HG02938 (cell line): ENCODE measurements at regions not wholly inside any gene's neighbourhood (a gene's known extent, or its start where the extent isn't known, plus 50 kb on each side); places are given as distances from the start of the nearest gene placed in this dataset.

Experiments used
- ATAC-seq: cut with Tn5 transposase; IDR thresholded peaks from one replicate; pipeline ENCODE4 v1.9.1; 2021; ENCODE audit warnings: mild to moderate bottlenecking, moderate library complexity; ENCODE audit not compliant: unreplicated experiment

GRCh38 chr3:168422843-168423242, 327.1 kb upstream of the GOLIM4 start:
- ATAC-seq = no peak

- no peak for ATAC-seq
Observed at GRCh38 chr3:168419091-168419490, 323.4 kb upstream of the GOLIM4 start.

GRCh38 chr3:168417016-168417415, 321.3 kb upstream of the GOLIM4 start:
- ATAC-seq = no peak

GRCh38 chr3:168416446-168416845, 320.7 kb upstream of the GOLIM4 start:
- no peak for ATAC-seq

DNA sequence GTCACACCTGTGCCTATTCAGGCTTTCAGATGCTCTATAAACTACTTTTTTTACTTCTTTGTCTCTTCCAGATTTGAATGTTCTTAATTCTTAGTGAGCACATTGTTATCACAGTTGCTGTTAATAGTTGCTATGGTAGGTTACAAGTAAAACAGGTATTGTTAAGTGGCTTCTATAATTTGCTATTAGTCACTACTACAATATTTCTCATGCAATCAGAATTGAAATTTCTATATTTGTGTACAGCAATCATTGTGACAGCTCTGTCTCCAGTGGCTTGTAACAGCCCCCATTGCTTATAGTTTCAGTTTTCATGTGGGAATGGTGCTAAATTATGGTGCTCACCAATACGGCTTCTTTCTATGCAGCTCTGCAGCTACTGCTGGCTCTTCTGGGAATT, 318.4 kb upstream of the GOLIM4 start:
- ATAC-seq = no peak

DNA sequence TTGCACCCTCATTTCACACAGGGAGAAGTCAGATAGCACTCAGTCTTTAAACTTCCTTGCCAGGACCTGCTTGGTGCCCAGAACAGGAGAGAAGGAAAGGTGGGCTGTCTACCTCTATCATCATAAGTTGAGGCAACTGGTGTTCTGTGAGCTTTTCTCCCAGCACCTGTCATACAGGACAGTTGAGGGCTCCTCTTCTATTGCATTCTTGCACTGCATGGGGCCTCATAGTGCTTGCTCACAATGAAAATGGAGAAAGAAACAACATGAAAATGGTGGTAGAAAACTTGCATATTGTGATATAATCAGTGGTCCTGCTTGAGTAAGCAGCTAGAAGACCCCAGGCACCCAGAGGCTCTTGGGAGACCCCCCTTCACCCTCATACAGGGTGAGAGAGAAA, 311.7 kb upstream of the GOLIM4 start:
- ATAC-seq = no peak

DNA sequence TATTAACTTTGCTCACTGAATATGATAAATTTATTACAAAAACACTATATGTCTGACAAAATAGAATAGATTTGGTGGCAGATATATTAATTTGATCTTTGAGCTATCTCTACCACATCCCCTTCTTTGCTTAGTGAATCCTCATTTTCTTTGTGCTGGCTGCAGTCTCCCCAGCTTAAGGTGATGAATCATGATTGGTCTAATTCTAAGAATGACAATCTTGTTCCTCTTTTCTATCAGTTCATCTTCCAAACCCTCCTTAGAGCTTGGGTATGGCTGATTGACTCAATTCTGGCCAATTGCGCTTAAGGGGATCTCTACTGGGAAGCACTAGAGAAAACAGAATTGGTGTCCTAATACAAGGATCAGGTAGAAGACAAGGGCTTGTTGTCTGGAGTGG, 309.6 kb upstream of the GOLIM4 start:
- no peak for ATAC-seq

- ATAC-seq = no peak
Observed at GRCh38 chr3:168398371-168399025, 302.8 kb upstream of the GOLIM4 start.

GRCh38 chr3:168396861-168397260, 301.1 kb upstream of the GOLIM4 start:
- ATAC-seq = no peak

GRCh38 chr3:168395551-168395950, 299.8 kb upstream of the GOLIM4 start:
- ATAC-seq = no peak

DNA sequence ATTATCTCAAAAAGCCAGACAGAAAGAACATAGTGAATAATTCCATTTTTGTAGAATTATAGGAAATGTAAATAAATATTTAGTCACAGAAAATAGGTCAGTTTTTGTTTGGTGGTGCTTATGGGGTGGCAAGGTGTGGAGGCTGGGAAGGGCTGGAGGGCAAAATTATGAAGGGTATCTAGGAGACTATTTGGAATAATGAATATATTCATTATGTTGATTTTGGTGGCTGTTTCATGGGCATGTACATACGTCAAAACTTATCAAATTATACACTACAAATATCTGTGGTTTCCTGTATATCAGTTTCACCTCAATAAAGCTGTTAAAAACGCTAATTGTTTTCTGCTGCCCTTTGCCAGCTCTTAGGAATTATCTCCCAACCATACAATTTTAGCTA, 298.7 kb upstream of the GOLIM4 start:
- no peak for ATAC-seq

DNA sequence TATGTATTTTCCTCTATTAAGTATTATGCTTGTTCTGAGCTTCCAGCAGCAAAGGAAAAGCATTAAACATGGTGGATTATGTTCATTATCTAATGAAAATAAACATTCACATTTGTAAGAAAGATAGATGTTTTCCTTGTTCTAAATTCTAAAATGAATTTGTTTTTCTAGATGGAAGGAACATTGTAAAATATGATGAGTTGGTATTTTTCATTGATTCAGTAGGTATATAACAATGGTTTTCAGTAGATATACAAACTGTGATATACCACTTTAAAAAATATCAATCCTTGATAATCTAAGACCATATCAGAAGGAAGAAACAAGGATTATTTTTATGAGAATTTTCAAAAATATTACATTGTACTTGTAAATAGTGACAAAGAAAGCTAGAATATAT, 290.6 kb upstream of the GOLIM4 start:
- no peak for ATAC-seq

DNA sequence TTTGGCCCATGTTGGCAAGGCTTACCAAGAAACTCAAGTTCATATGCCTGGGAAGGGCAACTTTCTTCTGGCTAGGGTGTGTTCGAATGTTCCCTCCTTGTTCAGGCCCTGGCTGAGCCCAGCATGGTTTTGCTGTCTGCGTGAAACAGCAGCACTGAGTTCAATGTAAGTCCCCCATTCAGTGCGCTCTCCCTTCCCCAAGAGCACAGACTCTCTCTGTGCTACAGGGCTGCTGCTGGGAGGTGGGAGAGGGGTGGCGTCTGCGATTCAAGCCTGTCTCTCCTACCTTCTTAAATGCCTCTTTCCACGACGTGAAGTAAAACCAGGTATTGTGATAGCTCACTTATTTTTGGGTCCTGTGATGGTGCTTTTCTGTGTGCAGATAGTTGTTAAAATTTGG, 289.3 kb upstream of the GOLIM4 start:
- no peak for ATAC-seq

DNA sequence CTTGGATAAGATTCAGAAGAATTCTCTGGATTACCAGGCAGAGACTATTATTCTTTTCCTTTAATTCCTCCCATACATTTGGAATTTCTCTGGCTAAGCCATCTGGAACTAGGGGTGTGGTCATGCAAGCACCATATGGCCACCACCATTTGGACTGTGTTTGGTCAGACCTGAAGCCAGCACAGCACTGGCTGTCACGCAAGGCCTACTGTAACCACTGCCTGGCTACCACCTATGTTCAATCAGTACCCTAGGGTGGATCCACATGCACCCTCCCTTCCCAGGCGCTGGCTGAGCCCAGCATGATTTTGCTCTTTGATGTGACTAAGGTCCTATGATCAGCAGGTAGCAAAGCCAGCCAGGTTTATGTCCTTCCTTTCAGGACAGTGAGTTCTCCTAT, 287.8 kb upstream of the GOLIM4 start:
- no peak for ATAC-seq

DNA sequence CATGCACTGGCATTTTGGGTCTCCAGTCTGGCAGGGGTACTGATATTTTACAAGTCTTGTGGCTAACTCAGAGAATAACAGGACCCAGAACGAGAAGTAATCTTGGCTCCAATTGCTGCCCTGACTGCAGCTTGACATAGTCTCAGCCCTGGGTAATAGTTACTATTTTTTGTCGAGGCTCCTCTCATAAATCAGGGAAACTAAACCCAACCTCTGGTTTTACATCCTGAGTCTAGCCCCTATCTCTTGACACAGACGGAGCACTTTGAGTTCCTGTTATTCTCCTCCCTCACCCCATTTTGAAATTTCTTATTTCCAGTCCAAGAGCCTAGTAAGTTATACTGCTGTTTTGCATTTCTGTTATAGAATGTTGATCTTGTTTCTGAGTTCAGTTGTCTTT, 276.1 kb upstream of the GOLIM4 start:
- ATAC-seq = no peak

GRCh38 chr3:168364967-168365366, 269.2 kb upstream of the GOLIM4 start:
- no peak for ATAC-seq

- no peak for ATAC-seq
Observed at GRCh38 chr3:168362661-168363247, 267.0 kb upstream of the GOLIM4 start.

DNA sequence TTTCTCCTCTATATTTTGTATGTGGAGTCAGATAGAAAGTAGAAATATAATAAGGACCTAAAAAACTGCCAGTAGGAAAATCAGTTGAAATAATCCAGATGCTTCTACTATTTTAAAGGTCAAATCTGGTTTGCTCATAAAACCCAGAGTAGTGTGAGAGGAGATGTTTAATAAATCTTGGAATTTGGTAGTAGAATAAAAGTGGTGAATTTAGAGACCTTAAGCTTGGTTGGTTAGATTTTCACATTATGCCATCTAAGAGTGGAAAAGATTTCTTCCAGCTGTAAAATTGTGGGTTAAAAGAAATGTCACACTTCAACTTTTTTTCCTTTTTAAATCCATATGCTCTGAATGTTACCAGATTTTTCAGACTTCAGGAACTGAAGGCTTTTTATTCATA, 266.4 kb upstream of the GOLIM4 start:
- ATAC-seq = no peak

GRCh38 chr3:168360993-168361392, 265.3 kb upstream of the GOLIM4 start:
- ATAC-seq = no peak

DNA sequence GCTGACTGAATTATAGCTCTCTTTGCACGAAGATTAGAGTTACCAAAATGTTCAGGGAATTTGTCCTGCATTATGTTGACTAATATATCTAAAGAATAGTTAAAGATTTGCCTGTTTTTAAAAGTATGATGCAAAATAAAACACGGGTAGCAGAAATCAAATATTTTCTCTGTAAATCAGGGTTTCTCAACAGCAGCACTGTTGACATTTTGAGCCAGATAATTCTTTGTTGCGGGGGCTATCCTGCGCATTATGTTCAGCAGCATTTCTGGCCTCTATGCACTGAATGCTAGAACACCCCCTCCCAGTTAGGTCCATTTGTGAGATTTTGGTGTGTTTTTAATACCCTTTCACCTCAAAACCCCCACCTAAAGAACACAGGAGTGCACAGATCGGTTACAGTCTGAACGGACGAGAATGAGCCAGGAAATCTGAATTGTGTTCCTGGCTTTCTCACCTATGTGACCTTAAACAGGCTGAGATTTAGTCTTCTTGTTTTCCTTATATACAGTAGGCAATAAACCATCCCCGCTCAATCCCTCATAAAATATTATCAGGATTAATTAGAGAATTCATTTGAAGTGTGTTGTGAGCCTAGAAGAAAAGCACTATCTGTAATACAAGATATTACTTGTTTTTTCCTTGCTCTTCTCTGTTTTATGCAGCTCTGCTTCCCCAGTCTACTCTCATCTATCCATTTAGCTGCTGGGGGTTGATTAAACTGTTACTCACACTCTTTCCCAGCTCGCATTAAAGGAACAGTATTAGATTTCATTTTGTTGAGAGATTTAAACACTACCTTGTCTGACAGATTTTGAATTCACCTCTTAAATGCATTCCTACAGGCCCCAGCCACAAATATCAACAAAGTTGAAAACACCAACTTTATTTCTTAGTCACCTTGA, 247.5 kb upstream of the GOLIM4 start:
- no peak for ATAC-seq

DNA sequence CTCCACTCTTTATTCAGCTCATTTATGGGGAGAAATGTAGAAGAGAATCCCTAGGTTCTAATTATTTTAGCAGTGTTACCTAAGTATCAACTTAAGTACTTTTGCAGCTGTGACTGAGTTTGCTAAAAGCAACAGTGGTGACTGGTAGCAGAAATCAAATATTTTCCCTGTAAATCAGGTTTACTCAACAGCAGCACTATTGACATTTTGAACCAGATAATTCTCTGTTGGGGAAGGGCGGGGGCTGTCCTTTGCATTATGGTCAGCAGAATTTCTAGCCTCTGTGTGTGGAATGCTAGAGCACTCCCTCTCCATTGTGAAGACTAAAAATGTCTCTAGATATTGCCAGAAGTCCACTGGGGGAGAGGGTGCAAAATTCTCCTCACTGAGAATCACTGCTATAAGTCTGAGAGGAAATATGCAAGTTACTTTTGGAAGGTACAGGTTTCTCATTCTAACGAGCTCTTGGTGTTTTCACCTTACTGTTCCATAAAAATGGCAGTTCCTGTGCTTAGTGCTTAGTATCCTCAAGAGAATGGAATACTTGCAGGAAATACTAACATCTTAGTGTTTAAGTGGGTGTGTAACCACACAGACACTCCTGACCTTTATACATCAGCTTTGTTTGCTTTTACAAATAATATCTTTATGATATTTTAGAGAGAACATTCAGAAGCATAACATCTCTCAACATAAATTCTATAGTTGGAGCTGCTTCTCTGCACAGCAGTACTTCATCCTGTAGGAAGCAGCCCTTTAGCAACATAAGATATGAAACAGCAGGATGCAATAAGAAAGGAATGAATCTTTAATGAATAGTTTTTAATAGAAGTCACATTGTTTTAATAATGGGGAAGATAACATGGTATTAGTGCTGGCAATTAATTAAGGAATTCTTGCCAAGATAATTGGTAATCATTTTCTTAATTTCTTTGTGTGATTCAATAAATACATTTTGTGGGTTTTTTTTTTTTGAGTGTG, 246.5 kb upstream of the GOLIM4 start:
- no peak for ATAC-seq
